ENCODE measurements at regions not wholly inside any gene's neighbourhood (a gene's known extent, or its start where the extent isn't known, plus 50 kb on each side); places are given as distances from the start of the nearest gene placed in this dataset.

GRCh38 chr6:53995935-53996334 lies 115.3 kb upstream of the MLIP start:
- no peaks in the 10 kb centered on the region for H3K4me1 ChIP-seq
- no peak for DNase-seq (ENCODE audit: low spot score in 2 of 2)
- no peak for TF ChIP-seq CTCF (IDR thresholded peaks at IDR 0.05)
- no peak for TF ChIP-seq POLR2AphosphoS5 (IDR thresholded peaks at IDR 0.05)
- no peak for TF ChIP-seq POLR2A (IDR thresholded peaks at IDR 0.05)
- intact Hi-C loops (cut with DNase I; ENCODE audit: low total_unique reads): no loop called here
- no peaks in the 10 kb centered on the region for H3K36me3 ChIP-seq
- H3K4me3 ChIP-seq: no peak overlapping the region
- no peak overlapping the region for H3K27ac ChIP-seq
- H3K27me3 ChIP-seq: no peaks in the 10 kb centered on the region
- no peaks in the 10 kb centered on the region for H3K9me3 ChIP-seq

DNA sequence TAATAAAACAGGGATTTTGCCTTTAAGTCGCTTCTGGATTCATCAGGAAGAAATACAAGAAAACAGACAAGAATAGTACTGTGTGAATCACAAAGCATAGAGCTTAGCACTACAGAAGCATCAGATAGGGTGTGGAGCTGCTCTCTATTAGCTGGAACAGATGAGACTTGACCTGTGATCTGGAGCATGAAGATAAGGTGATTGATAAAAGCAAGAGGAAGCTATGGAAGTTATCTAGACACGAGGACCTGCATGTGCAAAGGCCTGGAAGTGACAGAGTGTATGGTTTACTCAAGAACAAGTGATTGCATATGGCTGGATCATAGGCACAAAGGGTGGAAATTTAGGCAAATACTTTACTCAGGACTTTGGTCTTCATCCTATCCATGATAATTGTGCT lies 112.9 kb upstream of the MLIP start:
- Histone ChIP-seq H3K27me3 (no peaks in the 10 kb centered on the region), H3K4me1 (no peaks in the 10 kb centered on the region), H3K36me3 (no peaks in the 10 kb centered on the region), H3K9me3 (no peaks in the 10 kb centered on the region), H3K4me3 (no peak overlapping the region), H3K27ac (no peak overlapping the region)
- no peak for DNase-seq (ENCODE audit: low spot score in 2 of 2)
- intact Hi-C loops (cut with DNase I; ENCODE audit: low total_unique reads): no loop called here
- TF ChIP-seq POLR2A (IDR thresholded peaks at IDR 0.05) (no peak), POLR2AphosphoS5 (IDR thresholded peaks at IDR 0.05) (no peak), CTCF (IDR thresholded peaks at IDR 0.05) (no peak)

GRCh38 chr6:53999088-53999755 lies 112.0 kb upstream of the MLIP start:
- H3K9me3 ChIP-seq: no peaks in the 10 kb centered on the region
- no peaks in the 10 kb centered on the region for H3K27me3 ChIP-seq
- no peak overlapping the region for H3K27ac ChIP-seq
- DNase-seq (ENCODE audit: low spot score in 2 of 2): no peak
- no peaks in the 10 kb centered on the region for H3K36me3 ChIP-seq
- intact Hi-C loops (cut with DNase I; ENCODE audit: low total_unique reads): no loop called here
- TF ChIP-seq POLR2A (IDR thresholded peaks at IDR 0.05): no peak
- no peak for TF ChIP-seq POLR2AphosphoS5 (IDR thresholded peaks at IDR 0.05)
- TF ChIP-seq CTCF (IDR thresholded peaks at IDR 0.05): no peak
- no peak overlapping the region for H3K4me3 ChIP-seq
- no peaks in the 10 kb centered on the region for H3K4me1 ChIP-seq

DNA sequence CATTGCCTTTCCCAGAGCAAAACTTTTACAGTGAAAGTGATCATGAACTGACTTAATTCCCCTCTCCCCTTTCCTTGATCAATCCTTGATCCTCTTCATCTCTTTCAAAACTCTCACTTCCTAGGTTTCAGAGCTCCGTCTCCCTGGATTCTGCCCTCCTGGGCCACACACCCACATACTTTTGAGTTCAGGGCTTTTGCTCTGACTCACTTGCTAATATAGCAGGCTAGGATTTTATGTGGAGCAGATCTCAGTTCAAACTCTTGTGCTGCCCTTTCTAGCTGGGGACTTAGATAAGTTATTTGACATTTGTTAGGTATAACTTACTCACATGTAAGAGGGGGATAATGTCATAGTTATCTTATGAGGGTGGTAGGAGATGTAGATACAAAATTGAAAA lies 109.1 kb upstream of the MLIP start:
- TF ChIP-seq POLR2AphosphoS5 (IDR thresholded peaks at IDR 0.05) (no peak), CTCF (IDR thresholded peaks at IDR 0.05) (no peak), POLR2A (IDR thresholded peaks at IDR 0.05) (no peak)

GRCh38 chr6:54003316-54003715 lies 107.9 kb upstream of the MLIP start:
- Histone ChIP-seq H3K4me1 (no peaks in the 10 kb centered on the region), H3K9me3 (no peaks in the 10 kb centered on the region), H3K4me3 (no peak overlapping the region), H3K27ac (no peak overlapping the region), H3K27me3 (no peaks in the 10 kb centered on the region), H3K36me3 (no peaks in the 10 kb centered on the region)
- intact Hi-C loops (cut with DNase I; ENCODE audit: low total_unique reads): no loop called here
- no peak for DNase-seq (ENCODE audit: low spot score in 2 of 2)
- TF ChIP-seq CTCF (IDR thresholded peaks at IDR 0.05): no peak
- no peak for TF ChIP-seq POLR2AphosphoS5 (IDR thresholded peaks at IDR 0.05)
- TF ChIP-seq POLR2A (IDR thresholded peaks at IDR 0.05): no peak

More for the DNA sequence above, 109.1 kb upstream of the MLIP start:
- DNase-seq (ENCODE audit: low spot score in 2 of 2): no peak
- no peak overlapping the region for H3K27ac ChIP-seq
- intact Hi-C loops (cut with DNase I; ENCODE audit: low total_unique reads): no loop called here
- H3K36me3 ChIP-seq: no peaks in the 10 kb centered on the region
- H3K27me3 ChIP-seq: no peaks in the 10 kb centered on the region
- no peak overlapping the region for H3K4me3 ChIP-seq
- H3K9me3 ChIP-seq: no peaks in the 10 kb centered on the region
- H3K4me1 ChIP-seq: no peaks in the 10 kb centered on the region
